Tibial nerve (tissue), 4 donors: ENCODE measurements at regions not wholly inside any gene's neighbourhood (a gene's known extent, or its start where the extent isn't known, plus 50 kb on each side); places are given as distances from the start of the nearest gene placed in this dataset.

Experiments
- CTCF ChIP-seq, 5 experiments: fragments of 200-600 bp in 3 of 5; fragments of 450-650 bp in 2 of 5; sonication (generic) in 3 of 5; IDR thresholded peaks; one replicate each; pipeline ENCODE4 v1.5.1; 2016 to 2019; ENCODE audit warnings: antibody characterized with exemption in 5 of 5, mild to moderate bottlenecking in 3 of 5, moderate library complexity in 2 of 5
- EP300 ChIP-seq, 2 donors: sonication (generic); formaldehyde crosslinking; IDR thresholded peaks; one replicate each; pipeline ENCODE4 v1.6.1; 2017; ENCODE audit warnings: antibody characterized with exemption in 2 of 2, mild to moderate bottlenecking in 1 of 2
- POLR2A ChIP-seq, 2 donors: fragments of 450-650 bp; IDR thresholded peaks; one replicate each; pipeline ENCODE4 v1.6.1; 2017; ENCODE audit warnings: antibody characterized with exemption in 2 of 2, mild to moderate bottlenecking in 2 of 2, moderate library complexity in 2 of 2

- TF ChIP-seq EP300 (IDR thresholded peaks at IDR 0.05) (no peak), CTCF (IDR thresholded peaks at IDR 0.05) (no peak), POLR2A (IDR thresholded peaks at IDR 0.05) (no peak)
Observed at GRCh38 chr3:102084704-102085103, 235.4 kb downstream of the NFKBIZ start.
